Adrenal gland (tissue), 9 donors: ENCODE measurements at regions not wholly inside any gene's neighbourhood (a gene's known extent, or its start where the extent isn't known, plus 50 kb on each side); places are given as distances from the start of the nearest gene placed in this dataset.

Experiments
- DNase-seq, 7 donors: peaks; one replicate each; pipeline ENCODE4 v3.0.0-alpha.2; 2019 to 2020
- H3K27ac ChIP-seq, 5 donors: fragments of 200-600 bp; sonication (generic) in 4 of 5; 1 replicate in 3 of 5; 2 replicates in 2 of 5; pipeline versions ENCODE4 v1.5.1 to v1.8.0; 2016 to 2020; ENCODE audit warnings: mild to moderate bottlenecking in 1 of 5
- H3K27me3 ChIP-seq: fragments of 200-600 bp; 2 replicates; pipeline ENCODE4 v1.8.0; 2021
- H3K36me3 ChIP-seq, 2 donors: fragments of 200-600 bp; replicated peaks in 1 of 2; 1 replicate in 1 of 2; 2 replicates in 1 of 2; pipeline versions ENCODE4 v1.5.1 to v1.8.0; 2018 to 2022
- H3K4me1 ChIP-seq, 2 donors: fragments of 200-600 bp; replicated peaks in 1 of 2; 1 replicate in 1 of 2; 2 replicates in 1 of 2; pipeline versions ENCODE4 v1.5.1 to v1.8.0; 2018 to 2021
- H3K4me3 ChIP-seq, 4 donors: fragments of 200-600 bp; sonication (generic) in 3 of 4; one replicate each; pipeline ENCODE4 v1.5.1; 2016 to 2018
- H3K9me3 ChIP-seq, 3 donors: fragments of 200-600 bp; sonication (generic) in 1 of 3; replicated peaks in 1 of 3; 1 replicate in 2 of 3; 2 replicates in 1 of 3; pipeline versions ENCODE4 v1.5.1 to v1.8.0; 2016 to 2021
- CTCF ChIP-seq, 6 experiments: fragments of 450-650 bp in 4 of 6; fragments of 200-600 bp in 2 of 6; sonication (generic) in 1 of 6; IDR thresholded peaks; 1 replicate in 5 of 6; 2 replicates in 1 of 6; pipeline versions ENCODE4 v1.5.1 to v1.8.0; 2016 to 2021; ENCODE audit warnings: antibody characterized with exemption in 6 of 6, mild to moderate bottlenecking in 2 of 6, moderate library complexity in 1 of 6
- POLR2A ChIP-seq, 2 donors: fragments of 450-650 bp; IDR thresholded peaks; one replicate each; pipeline ENCODE4 v1.6.1; 2017; ENCODE audit warnings: antibody characterized with exemption in 2 of 2, mild to moderate bottlenecking in 2 of 2, moderate library complexity in 1 of 2
- WGBS, 4 donors: extraction: QIAGEN DNeasy Blood & Tissue Kit in 2 of 4; methylation state at CpG; one replicate each; pipeline versions ENCODE4 v1.1.5 to v1.1.7; 2013 to 2017; 5-methylcytosine and 5-hydroxymethylcytosine counted together
- intact Hi-C, 2 donors: fragments of 100-400 bp; cut with DNase I; formaldehyde crosslinking; loops; one replicate each; pipeline versions ENCODE4 v1.14.1 to v1.15.0; 2022 to 2023
- donor health status: healthy with polysubstance abuse.
- donor health status: Bipolar disorder and iron deficiency.
- donor health status: DM: yes; HTN: yes; CAD: no.
- donor health status: DM: no; HTN: no; CAD: no.
- donor health status: DM: no; HTN: no; CAD: no.

GRCh38 chr7:156062286-156062685 lies 250.0 kb upstream of the SHH start:
- Histone ChIP-seq H3K27me3 (no peaks in the 10 kb centered on the region), H3K4me1 (no peaks in the 10 kb centered on the region), H3K9me3 (no peaks in the 10 kb centered on the region), H3K27ac (no peak overlapping the region), H3K36me3 (no peaks in the 10 kb centered on the region), H3K4me3 (no peak overlapping the region)
- no peak for DNase-seq
- no peak for TF ChIP-seq CTCF (IDR thresholded peaks at IDR 0.05)
- no peak for TF ChIP-seq POLR2A (IDR thresholded peaks at IDR 0.05)
- 88 to 98% (median 90%) methylated on average over 9 of the region's 9 CpGs for WGBS, 4 donors
- intact Hi-C loops: no loop called here

- intact Hi-C loops: no loop called here
- TF ChIP-seq CTCF (IDR thresholded peaks at IDR 0.05) (no peak), POLR2A (IDR thresholded peaks at IDR 0.05) (no peak)
- Histone ChIP-seq H3K4me1 (no peaks in the 10 kb centered on the region), H3K27me3 (no peaks in the 10 kb centered on the region), H3K9me3 (no peaks in the 10 kb centered on the region), H3K27ac (no peak overlapping the region), H3K4me3 (no peak overlapping the region), H3K36me3 (no peaks in the 10 kb centered on the region)
- WGBS, 4 donors: 93 to 96% (median 94%) methylated on average over 9 to 11 of the region's 11 CpGs
- no peak for DNase-seq
Observed at GRCh38 chr7:156061689-156062255, 249.5 kb upstream of the SHH start.

GRCh38 chr7:156060925-156061324 lies 248.7 kb upstream of the SHH start:
- Histone ChIP-seq H3K4me3 (no peak overlapping the region), H3K27me3 (no peaks in the 10 kb centered on the region), H3K27ac (no peak overlapping the region), H3K9me3 (no peaks in the 10 kb centered on the region), H3K36me3 (no peaks in the 10 kb centered on the region), H3K4me1 (no peaks in the 10 kb centered on the region)
- no peak for DNase-seq
- 80 to 85% (median 82%) methylated on average over 14 to 15 of the region's 15 CpGs for WGBS, 4 donors
- no peak for TF ChIP-seq CTCF (IDR thresholded peaks at IDR 0.05)
- TF ChIP-seq POLR2A (IDR thresholded peaks at IDR 0.05): no peak
- intact Hi-C loops: no loop called here

- 78 to 89% (median 88%) methylated on average over 8 to 9 of the region's 9 CpGs for WGBS, 4 donors
- Histone ChIP-seq H3K36me3 (no peaks in the 10 kb centered on the region), H3K27ac (no peak overlapping the region), H3K4me1 (no peaks in the 10 kb centered on the region), H3K9me3 (no peaks in the 10 kb centered on the region), H3K27me3 (no peaks in the 10 kb centered on the region), H3K4me3 (no peak overlapping the region)
- DNase-seq: no peak
- TF ChIP-seq CTCF (IDR thresholded peaks at IDR 0.05) (no peak), POLR2A (IDR thresholded peaks at IDR 0.05) (no peak)
- intact Hi-C loops: no loop called here
Observed at GRCh38 chr7:156059369-156059768, 247.1 kb upstream of the SHH start.
